ENCODE measurements at regions not wholly inside any gene's neighbourhood (a gene's known extent, or its start where the extent isn't known, plus 50 kb on each side); places are given as distances from the start of the nearest gene placed in this dataset.

DNA sequence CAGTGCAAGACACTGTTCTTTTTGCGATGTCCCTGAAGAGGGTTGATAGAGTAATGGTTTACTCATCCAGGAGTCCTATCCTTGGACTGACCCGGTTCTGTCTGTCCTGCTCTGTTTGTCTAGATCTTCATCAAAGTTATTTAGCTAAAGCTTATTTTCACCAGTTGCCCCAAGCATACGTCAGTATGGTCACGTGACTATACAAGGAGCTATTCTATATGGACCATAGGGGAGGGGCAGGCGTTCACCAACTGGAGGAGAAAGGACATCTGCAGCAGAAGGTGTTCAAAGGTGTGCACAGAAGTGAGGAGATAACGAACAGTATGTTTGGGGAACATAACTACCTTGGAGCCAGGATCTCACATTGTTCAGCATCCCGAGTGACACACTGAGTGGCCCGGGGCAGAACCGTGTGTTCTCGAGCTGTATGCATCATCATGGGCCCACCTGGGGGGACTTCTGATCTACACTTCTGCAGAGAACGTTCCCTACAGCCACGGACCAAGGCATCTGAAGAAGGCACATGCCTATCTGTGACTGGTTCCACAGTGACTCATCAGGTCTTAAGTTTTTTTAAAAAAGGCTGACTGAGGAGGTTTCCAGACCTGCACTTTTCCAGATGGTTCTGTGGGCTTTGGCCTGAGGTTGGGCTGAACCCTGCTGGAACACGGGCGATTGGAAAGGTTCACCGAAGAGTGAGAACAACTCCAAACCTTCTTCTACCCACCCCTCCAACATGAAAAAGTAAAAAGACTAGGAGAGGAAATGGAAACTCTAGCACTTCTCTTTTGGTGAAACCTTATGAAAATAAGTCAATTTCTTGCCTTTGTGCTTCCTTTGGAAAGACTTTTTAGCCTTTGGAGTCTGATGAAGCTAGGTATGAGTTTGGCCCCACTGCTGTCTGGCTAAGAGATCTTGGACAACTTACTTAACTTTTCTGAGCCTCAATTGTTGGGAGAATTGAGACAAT lies 68.6 kb upstream of the YWHAQ start:
- TF ChIP-seq JUND (IDR thresholded peaks at IDR 0.05; ENCODE audit: low read depth) = no peak
- DNase-seq (ENCODE audit: low read depth in 1 of 2, low spot score in 1 of 2) = no peak
- in situ Hi-C loops (cut with HindIII; ENCODE audit: low pct_unique_long_range_greater_than_20kb, low sequenced_read_pairs) = no loop called here

GRCh38 chr2:9700109-9700495 lies 69.3 kb upstream of the YWHAQ start:
- no peak for DNase-seq (ENCODE audit: low read depth in 1 of 2, low spot score in 1 of 2)
- TF ChIP-seq JUND (IDR thresholded peaks at IDR 0.05; ENCODE audit: low read depth) = no peak
- in situ Hi-C loops (cut with HindIII; ENCODE audit: low pct_unique_long_range_greater_than_20kb, low sequenced_read_pairs) = no loop called here

DNA sequence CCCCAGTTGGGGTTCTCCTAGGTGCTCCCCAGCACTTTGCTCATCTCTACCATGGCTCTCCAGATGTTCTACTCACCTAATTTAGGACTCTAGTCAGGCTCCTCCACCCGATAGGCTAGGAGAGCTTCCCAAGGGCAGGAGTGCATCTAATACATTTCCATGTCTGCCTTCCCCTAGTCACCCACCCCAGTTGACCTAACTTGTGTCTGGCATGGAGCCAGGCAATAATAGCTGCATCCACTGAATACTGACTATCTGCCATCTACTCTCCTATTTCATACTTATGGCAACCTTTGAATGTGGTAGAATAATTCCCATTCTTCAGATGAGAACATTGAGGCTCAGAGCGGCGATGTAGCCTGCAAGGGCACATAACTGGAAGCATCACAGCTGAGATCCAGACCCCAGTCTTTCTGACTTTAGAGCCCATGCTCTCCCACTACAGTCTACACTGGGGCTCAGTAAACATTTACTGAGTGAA lies 71.8 kb upstream of the YWHAQ start:
- no peak for DNase-seq (ENCODE audit: low read depth in 1 of 2, low spot score in 1 of 2)
- no peak for TF ChIP-seq JUND (IDR thresholded peaks at IDR 0.05; ENCODE audit: low read depth)
- in situ Hi-C loops (cut with HindIII; ENCODE audit: low pct_unique_long_range_greater_than_20kb, low sequenced_read_pairs) = no loop called here

DNA sequence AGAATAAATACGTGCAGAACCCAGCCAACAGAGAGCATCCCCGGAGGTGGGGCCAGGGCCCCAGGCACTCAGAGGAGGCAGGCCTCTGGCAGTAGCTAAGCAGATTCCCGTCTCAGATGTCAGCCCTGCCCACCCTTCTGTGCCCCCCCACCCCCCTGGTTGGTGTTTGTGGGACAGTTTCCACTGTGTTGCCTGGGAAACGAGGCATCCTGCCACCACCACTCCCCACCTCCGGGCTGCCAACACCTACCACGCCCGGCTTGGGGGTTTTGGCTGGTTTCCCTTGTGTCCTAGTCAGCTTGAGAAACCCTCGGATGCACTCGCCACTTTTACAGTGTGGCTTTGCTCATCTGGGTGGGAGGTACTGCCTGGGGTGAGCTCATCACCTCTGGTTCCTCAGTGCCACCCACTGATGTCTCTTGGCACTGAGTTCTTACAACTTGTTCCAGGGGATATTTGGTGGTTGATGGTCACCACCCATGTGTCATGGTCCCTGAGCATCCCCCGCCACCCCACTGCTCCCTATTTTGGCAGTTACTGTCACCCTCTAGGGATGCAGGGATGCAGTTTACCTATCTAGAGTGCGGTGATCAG lies 72.4 kb upstream of the YWHAQ start:
- DNase-seq (ENCODE audit: low read depth in 1 of 2, low spot score in 1 of 2) = no peak
- no peak for TF ChIP-seq JUND (IDR thresholded peaks at IDR 0.05; ENCODE audit: low read depth)
- in situ Hi-C loops (cut with HindIII; ENCODE audit: low pct_unique_long_range_greater_than_20kb, low sequenced_read_pairs) = no loop called here

DNA sequence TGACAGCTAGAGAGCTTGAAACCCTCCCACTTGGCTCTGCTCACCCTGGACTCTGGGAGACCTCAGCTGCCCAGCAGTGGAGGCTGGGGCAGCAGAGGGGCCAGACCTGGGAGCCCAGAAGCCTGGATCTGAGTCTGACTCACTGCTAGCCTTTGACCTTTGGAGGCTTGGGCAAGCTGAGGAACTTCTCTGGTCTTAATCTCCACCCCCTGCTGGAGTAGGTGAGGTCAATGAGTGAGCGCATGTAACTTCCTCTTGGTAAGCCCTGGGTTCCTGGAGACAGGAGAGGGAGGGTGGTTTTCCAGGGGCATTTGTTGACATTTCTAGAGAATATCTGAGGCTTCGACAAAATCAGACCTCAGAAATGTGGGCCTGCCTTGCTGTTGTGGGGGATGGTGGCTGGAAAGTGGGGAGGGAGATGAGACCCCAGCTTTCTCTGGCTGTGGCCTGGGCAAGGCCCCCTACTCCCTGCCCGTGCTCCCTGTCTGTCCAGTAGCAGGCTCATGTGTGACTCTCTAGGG lies 73.0 kb upstream of the YWHAQ start:
- no peak for DNase-seq (ENCODE audit: low read depth in 1 of 2, low spot score in 1 of 2)
- in situ Hi-C loops (cut with HindIII; ENCODE audit: low pct_unique_long_range_greater_than_20kb, low sequenced_read_pairs) = no loop called here
- no peak for TF ChIP-seq JUND (IDR thresholded peaks at IDR 0.05; ENCODE audit: low read depth)

GRCh38 chr2:9704600-9704999 lies 73.8 kb upstream of the YWHAQ start:
- DNase-seq (ENCODE audit: low read depth in 1 of 2, low spot score in 1 of 2) = no peak
- in situ Hi-C loops (cut with HindIII; ENCODE audit: low pct_unique_long_range_greater_than_20kb, low sequenced_read_pairs) = no loop called here
- TF ChIP-seq JUND (IDR thresholded peaks at IDR 0.05; ENCODE audit: low read depth) = no peak

DNA sequence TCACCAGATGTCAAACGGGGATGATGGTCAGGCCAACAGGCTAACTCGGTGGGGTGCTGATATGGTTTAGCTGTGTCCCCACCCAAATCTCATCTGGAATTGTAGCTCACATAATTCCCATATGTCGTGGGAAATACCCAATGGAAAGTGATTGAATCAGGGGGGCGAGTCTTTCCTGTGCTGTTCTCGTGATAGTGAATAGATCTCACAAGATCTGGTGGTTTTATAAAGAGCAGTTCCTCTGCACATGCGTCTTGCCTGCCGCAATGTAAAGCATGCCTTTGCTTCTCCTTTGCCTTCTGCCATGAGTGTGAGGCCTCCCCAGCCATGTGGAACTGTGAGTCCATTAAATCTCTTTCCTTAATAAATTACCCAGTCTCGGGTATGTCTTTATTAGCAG lies 74.4 kb upstream of the YWHAQ start:
- in situ Hi-C loops (cut with HindIII; ENCODE audit: low pct_unique_long_range_greater_than_20kb, low sequenced_read_pairs) = no loop called here
- no peak for DNase-seq (ENCODE audit: low read depth in 1 of 2, low spot score in 1 of 2)
- no peak for TF ChIP-seq JUND (IDR thresholded peaks at IDR 0.05; ENCODE audit: low read depth)

GRCh38 chr2:9707008-9707407 lies 76.2 kb upstream of the YWHAQ start:
- no peak for TF ChIP-seq JUND (IDR thresholded peaks at IDR 0.05; ENCODE audit: low read depth)
- no peak for DNase-seq (ENCODE audit: low read depth in 1 of 2, low spot score in 1 of 2)
- in situ Hi-C loops (cut with HindIII; ENCODE audit: low pct_unique_long_range_greater_than_20kb, low sequenced_read_pairs) = no loop called here

DNA sequence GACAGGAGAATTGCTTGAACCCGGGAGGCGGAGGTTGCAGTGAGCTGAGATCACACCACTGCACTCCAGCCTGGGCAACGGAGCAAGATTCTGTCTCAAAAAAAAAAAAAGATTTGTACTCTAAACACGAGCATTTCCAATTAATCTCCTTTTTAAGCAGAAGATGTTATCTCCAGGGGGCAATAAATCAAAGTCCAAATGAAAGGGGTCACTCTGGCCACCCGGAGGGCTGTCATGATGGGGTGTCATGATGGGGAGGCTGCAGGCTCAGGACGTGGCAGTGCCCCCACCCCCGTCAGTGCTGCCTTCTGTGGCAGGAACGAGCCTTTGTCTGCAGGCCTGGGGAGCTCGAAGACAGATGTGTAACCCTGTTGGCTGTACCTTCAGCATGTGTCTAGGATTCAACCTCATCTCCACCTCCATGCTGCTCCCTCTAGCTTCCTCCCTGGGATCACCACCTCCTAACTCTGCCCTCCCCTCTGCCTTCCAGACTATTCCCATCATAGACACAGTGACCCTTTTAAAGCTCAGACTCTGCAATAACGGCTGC lies 76.9 kb upstream of the YWHAQ start:
- DNase-seq (ENCODE audit: low read depth in 1 of 2, low spot score in 1 of 2) = no peak
- in situ Hi-C loops (cut with HindIII; ENCODE audit: low pct_unique_long_range_greater_than_20kb, low sequenced_read_pairs) = no loop called here
- no peak for TF ChIP-seq JUND (IDR thresholded peaks at IDR 0.05; ENCODE audit: low read depth)

GRCh38 chr2:9708683-9709538 lies 78.1 kb upstream of the YWHAQ start:
- TF ChIP-seq JUND (IDR thresholded peaks at IDR 0.05; ENCODE audit: low read depth) = no peak
- no peak for DNase-seq (ENCODE audit: low read depth in 1 of 2, low spot score in 1 of 2)
- in situ Hi-C loops (cut with HindIII; ENCODE audit: low pct_unique_long_range_greater_than_20kb, low sequenced_read_pairs) = no loop called here

DNA sequence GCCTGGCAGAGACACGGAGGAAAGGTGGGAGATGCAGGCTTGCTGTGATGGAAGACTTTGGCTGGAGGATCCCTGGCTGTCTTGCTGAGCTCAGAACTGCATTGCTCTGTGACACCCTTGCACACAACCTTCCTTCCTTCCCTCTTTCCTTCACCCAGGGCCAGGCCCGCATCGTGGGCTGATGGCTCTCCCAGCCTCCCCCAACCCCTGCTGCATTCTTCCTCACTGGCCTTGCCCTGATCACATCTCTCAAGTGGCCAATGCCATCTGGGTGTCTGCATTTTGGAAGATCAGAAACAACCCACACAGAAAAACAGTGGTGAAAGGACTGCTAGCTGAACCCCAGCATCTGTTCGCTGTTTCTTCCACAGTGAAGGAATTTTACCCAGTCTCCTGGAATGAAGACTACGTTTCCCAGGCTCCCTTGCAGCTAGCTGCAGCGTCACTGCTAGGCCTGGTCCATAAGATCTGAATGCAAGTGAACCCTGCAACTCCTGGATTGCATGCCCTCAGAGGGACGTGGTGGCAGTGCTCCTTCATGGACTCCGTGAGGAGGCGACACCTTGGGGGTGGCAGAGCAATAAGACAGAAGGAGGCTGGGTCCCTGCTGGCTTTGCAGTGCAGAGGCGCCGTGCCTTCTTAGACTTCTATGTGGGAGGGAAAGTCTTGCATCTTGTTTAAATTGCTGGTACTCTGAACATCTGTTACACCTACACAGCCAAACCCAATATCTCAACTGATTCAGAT lies 78.9 kb upstream of the YWHAQ start:
- DNase-seq (ENCODE audit: low read depth in 1 of 2, low spot score in 1 of 2) = no peak
- in situ Hi-C loops (cut with HindIII; ENCODE audit: low pct_unique_long_range_greater_than_20kb, low sequenced_read_pairs) = no loop called here
- no peak for TF ChIP-seq JUND (IDR thresholded peaks at IDR 0.05; ENCODE audit: low read depth)

Data from T47D (cell line).